Upper lobe of left lung (tissue), 4 donors: ENCODE measurements at regions not wholly inside any gene's neighbourhood (a gene's known extent, or its start where the extent isn't known, plus 50 kb on each side); places are given as distances from the start of the nearest gene placed in this dataset.

Experiments
- EP300 ChIP-seq, 4 donors: sonication (generic); formaldehyde crosslinking; IDR thresholded peaks; one replicate each; pipeline ENCODE4 v1.5.1; 2017; ENCODE audit warnings: antibody characterized with exemption in 4 of 4, control low read depth in 2 of 4
- POLR2A ChIP-seq, 4 donors: fragments of 450-650 bp; IDR thresholded peaks; one replicate each; pipeline ENCODE4 v1.5.1; 2016 to 2017; ENCODE audit warnings: antibody characterized with exemption in 4 of 4, mild to moderate bottlenecking in 2 of 4
- POLR2AphosphoS5 ChIP-seq, 2 donors: sonication (generic); formaldehyde crosslinking; IDR thresholded peaks; one replicate each; pipeline ENCODE4 v1.5.1; 2017; ENCODE audit warnings: antibody characterized with exemption in 2 of 2
- TF ChIP-seq, protein P1 (sequence below), 6 experiments: fragments of 450-650 bp in 4 of 6; fragments of 200-600 bp in 2 of 6; sonication (generic) in 2 of 6; IDR thresholded peaks; one replicate each; pipeline ENCODE4 v1.5.1; 2016 to 2019; ENCODE audit warnings: antibody characterized with exemption in 6 of 6

DNA sequence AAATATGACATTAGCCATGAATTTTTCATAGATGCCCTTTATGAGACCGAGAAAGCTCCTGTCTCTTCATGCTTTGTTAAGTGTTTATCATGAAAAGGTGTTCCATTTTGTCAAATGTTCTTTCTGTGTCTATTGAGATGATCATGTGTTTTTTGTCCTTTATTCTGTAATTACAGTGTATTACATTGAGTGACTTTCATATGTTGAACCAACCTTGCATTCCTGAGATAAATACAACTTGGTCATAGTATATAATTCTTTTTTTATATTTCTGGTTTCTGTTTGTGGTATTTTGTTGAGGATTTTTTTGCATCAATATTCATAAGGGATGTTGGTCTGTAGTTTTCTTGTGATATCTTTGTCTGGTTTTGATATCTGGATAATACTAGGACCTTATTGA lies 52.9 kb upstream of the HPCAL1 start:
- TF ChIP-seq, protein P1, sequence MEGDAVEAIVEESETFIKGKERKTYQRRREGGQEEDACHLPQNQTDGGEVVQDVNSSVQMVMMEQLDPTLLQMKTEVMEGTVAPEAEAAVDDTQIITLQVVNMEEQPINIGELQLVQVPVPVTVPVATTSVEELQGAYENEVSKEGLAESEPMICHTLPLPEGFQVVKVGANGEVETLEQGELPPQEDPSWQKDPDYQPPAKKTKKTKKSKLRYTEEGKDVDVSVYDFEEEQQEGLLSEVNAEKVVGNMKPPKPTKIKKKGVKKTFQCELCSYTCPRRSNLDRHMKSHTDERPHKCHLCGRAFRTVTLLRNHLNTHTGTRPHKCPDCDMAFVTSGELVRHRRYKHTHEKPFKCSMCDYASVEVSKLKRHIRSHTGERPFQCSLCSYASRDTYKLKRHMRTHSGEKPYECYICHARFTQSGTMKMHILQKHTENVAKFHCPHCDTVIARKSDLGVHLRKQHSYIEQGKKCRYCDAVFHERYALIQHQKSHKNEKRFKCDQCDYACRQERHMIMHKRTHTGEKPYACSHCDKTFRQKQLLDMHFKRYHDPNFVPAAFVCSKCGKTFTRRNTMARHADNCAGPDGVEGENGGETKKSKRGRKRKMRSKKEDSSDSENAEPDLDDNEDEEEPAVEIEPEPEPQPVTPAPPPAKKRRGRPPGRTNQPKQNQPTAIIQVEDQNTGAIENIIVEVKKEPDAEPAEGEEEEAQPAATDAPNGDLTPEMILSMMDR (IDR thresholded peaks at IDR 0.05) = no peak
- TF ChIP-seq EP300 (IDR thresholded peaks at IDR 0.05) = no peak
- no peak for TF ChIP-seq POLR2A (IDR thresholded peaks at IDR 0.05)
- no peak for TF ChIP-seq POLR2AphosphoS5 (IDR thresholded peaks at IDR 0.05)
